Esophagus (tissue), 2 donors: ENCODE measurements at regions not wholly inside any gene's neighbourhood (a gene's known extent, or its start where the extent isn't known, plus 50 kb on each side); places are given as distances from the start of the nearest gene placed in this dataset.
"Not testable (repeated sequence)": the region's sequence is repeated elsewhere in the genome, so short reads cannot be mapped to it uniquely, and the experiment has no call there.

ENCODE experiments used
- H3K27ac ChIP-seq, 2 donors: one replicate each; pipeline ENCODE4 v1.5.1; 2013; ENCODE audit warnings: low read depth in 2 of 2, mild to moderate bottlenecking in 2 of 2, inconsistent platforms in 1 of 2, low read length in 1 of 2, moderate library complexity in 1 of 2
- H3K27me3 ChIP-seq, 2 donors: one replicate each; pipeline ENCODE4 v1.6.1; 2013; ENCODE audit warnings: low read length in 2 of 2, control low read depth in 1 of 2, mild to moderate bottlenecking in 1 of 2; ENCODE audit not compliant: insufficient read depth in 2 of 2, control insufficient read depth in 1 of 2
- H3K36me3 ChIP-seq, 2 donors: one replicate each; pipeline ENCODE4 v1.6.1; 2013; ENCODE audit warnings: low read length in 1 of 2; ENCODE audit not compliant: control insufficient read depth in 2 of 2, insufficient read depth in 2 of 2
- H3K4me1 ChIP-seq, 2 donors: one replicate each; pipeline ENCODE4 v1.6.1; 2013; ENCODE audit warnings: low read length in 1 of 2; ENCODE audit not compliant: control insufficient read depth in 2 of 2, insufficient read depth in 2 of 2
- H3K4me3 ChIP-seq, 2 donors: one replicate each; pipeline ENCODE4 v1.5.1; 2013; ENCODE audit warnings: low read length in 2 of 2, mild to moderate bottlenecking in 2 of 2, low read depth in 1 of 2, moderate library complexity in 1 of 2
- H3K9me3 ChIP-seq, 2 donors: one replicate each; pipeline ENCODE4 v1.6.1; 2013; ENCODE audit warnings: mild to moderate bottlenecking in 2 of 2, low read depth in 1 of 2, low read length in 1 of 2, moderate library complexity in 1 of 2; ENCODE audit not compliant: control insufficient read depth in 2 of 2, insufficient read depth in 1 of 2
- WGBS, 2 donors: extraction: QIAGEN DNeasy Blood & Tissue Kit; methylation state at CpG; one replicate each; pipeline ENCODE4 v1.1.7; 2013; 5-methylcytosine and 5-hydroxymethylcytosine counted together
- donor health status: healthy with polysubstance abuse.
- donor health status: Bipolar disorder and iron deficiency.

GRCh38 chr10:83512681-83513080 lies 626.6 kb upstream of the GHITM start:
- no peaks in the 10 kb centered on the region for H3K9me3 ChIP-seq
- no peaks in the 10 kb centered on the region for H3K4me1 ChIP-seq
- H3K27me3 ChIP-seq = no peaks in the 10 kb centered on the region
- no peak overlapping the region for H3K4me3 ChIP-seq
- H3K27ac ChIP-seq = no peak overlapping the region
- no peaks in the 10 kb centered on the region for H3K36me3 ChIP-seq
- 89% methylated on average over 5 of the region's 5 CpGs for WGBS, 2 donors

- Histone ChIP-seq H3K9me3 (no peaks in the 10 kb centered on the region), H3K4me3 (no peak overlapping the region), H3K36me3 (no peaks in the 10 kb centered on the region), H3K4me1 (no peaks in the 10 kb centered on the region), H3K27me3 (no peaks in the 10 kb centered on the region), H3K27ac (no peak overlapping the region)
- 77 to 93% methylated on average over 3 of the region's 3 CpGs for WGBS, 2 donors
Measured at GRCh38 chr10:83515001-83515400, 624.3 kb upstream of the GHITM start.

GRCh38 chr10:83516788-83517187 lies 622.5 kb upstream of the GHITM start:
- WGBS, 2 donors = 75 to 85% methylated on average over 4 of the region's 4 CpGs
- Histone ChIP-seq H3K4me3 (no peak overlapping the region), H3K4me1 (no peaks in the 10 kb centered on the region), H3K36me3 (no peaks in the 10 kb centered on the region), H3K27me3 (no peaks in the 10 kb centered on the region), H3K9me3 (no peaks in the 10 kb centered on the region), H3K27ac (no peak overlapping the region)

- no peaks in the 10 kb centered on the region for H3K27me3 ChIP-seq
- 88 to 89% methylated on average over 1 of the region's 1 CpG for WGBS, 2 donors
- H3K4me3 ChIP-seq = no peak overlapping the region
- H3K4me1 ChIP-seq = no peaks in the 10 kb centered on the region
- no peak overlapping the region for H3K27ac ChIP-seq
- no peaks in the 10 kb centered on the region for H3K9me3 ChIP-seq
- no peaks in the 10 kb centered on the region for H3K36me3 ChIP-seq
Measured at GRCh38 chr10:83517456-83517855, 621.9 kb upstream of the GHITM start.

GRCh38 chr10:83518779-83519178 lies 620.5 kb upstream of the GHITM start:
- Histone ChIP-seq H3K36me3 (no peaks in the 10 kb centered on the region), H3K4me1 (no peaks in the 10 kb centered on the region), H3K27ac (no peak overlapping the region), H3K9me3 (no peaks in the 10 kb centered on the region), H3K4me3 (no peak overlapping the region), H3K27me3 (no peaks in the 10 kb centered on the region)
- WGBS, 2 donors = 68 to 73% methylated on average over 4 of the region's 4 CpGs

- not testable (repeated sequence) for H3K9me3 ChIP-seq, H3K27ac ChIP-seq, H3K4me1 ChIP-seq, H3K27me3 ChIP-seq, H3K4me3 ChIP-seq, H3K36me3 ChIP-seq
- 85 to 93% methylated on average over 11 of the region's 11 CpGs for WGBS, 2 donors
Measured at GRCh38 chr10:83520386-83520785, 618.9 kb upstream of the GHITM start.

GRCh38 chr10:83522456-83522855 lies 616.9 kb upstream of the GHITM start:
- Histone ChIP-seq H3K4me1 (no peaks in the 10 kb centered on the region), H3K27ac (no peak overlapping the region), H3K36me3 (no peaks in the 10 kb centered on the region), H3K9me3 (peaks cover 6 to 14% of the 10 kb centered on the region in 2 donors), H3K27me3 (no peaks in the 10 kb centered on the region), H3K4me3 (no peak overlapping the region)

- no peaks in the 10 kb centered on the region for H3K27me3 ChIP-seq
- peaks cover 7 to 14% of the 10 kb centered on the region in 2 donors for H3K9me3 ChIP-seq
- no peak overlapping the region for H3K4me3 ChIP-seq
- no peaks in the 10 kb centered on the region for H3K36me3 ChIP-seq
- H3K27ac ChIP-seq = no peak overlapping the region
- H3K4me1 ChIP-seq = no peaks in the 10 kb centered on the region
- 48 to 52% methylated on average over 3 of the region's 3 CpGs for WGBS, 2 donors
Measured at GRCh38 chr10:83522881-83523386, 616.4 kb upstream of the GHITM start.

GRCh38 chr10:83527934-83528333 lies 611.4 kb upstream of the GHITM start:
- no peak overlapping the region for H3K27ac ChIP-seq
- H3K9me3 ChIP-seq = peaks cover 7 to 14% of the 10 kb centered on the region in 2 donors
- no peaks in the 10 kb centered on the region for H3K4me1 ChIP-seq
- no peaks in the 10 kb centered on the region for H3K27me3 ChIP-seq
- no peak overlapping the region for H3K4me3 ChIP-seq
- H3K36me3 ChIP-seq = no peaks in the 10 kb centered on the region

- no peaks in the 10 kb centered on the region for H3K36me3 ChIP-seq
- 39 to 42% methylated on average over 1 of the region's 1 CpG for WGBS, 2 donors
- no peaks in the 10 kb centered on the region for H3K27me3 ChIP-seq
- H3K4me1 ChIP-seq = no peaks in the 10 kb centered on the region
- no peak overlapping the region for H3K27ac ChIP-seq
- no peaks in the 10 kb centered on the region for H3K9me3 ChIP-seq
- no peak overlapping the region for H3K4me3 ChIP-seq
Measured at GRCh38 chr10:83533290-83533689, 606.0 kb upstream of the GHITM start.
